DND-41 (cell line): ENCODE measurements at regions not wholly inside any gene's neighbourhood (a gene's known extent, or its start where the extent isn't known, plus 50 kb on each side); places are given as distances from the start of the nearest gene placed in this dataset.

Experiments used
- CTCF ChIP-seq: IDR thresholded peaks from 2 replicates; pipeline ENCODE4 v1.5.1; 2012; ENCODE audit warnings: borderline replicate concordance, low read length, moderate library complexity, mild to moderate bottlenecking; ENCODE audit not compliant: poor library complexity, severe bottlenecking; ENCODE audit errors: extremely low read depth
- EZH2 ChIP-seq: IDR thresholded peaks from 3 replicates; pipeline ENCODE4 v1.6.1; 2012; ENCODE audit warnings: borderline replicate concordance, low read depth, mild to moderate bottlenecking, moderate library complexity, low read length, inconsistent platforms; ENCODE audit not compliant: severe bottlenecking

DNA sequence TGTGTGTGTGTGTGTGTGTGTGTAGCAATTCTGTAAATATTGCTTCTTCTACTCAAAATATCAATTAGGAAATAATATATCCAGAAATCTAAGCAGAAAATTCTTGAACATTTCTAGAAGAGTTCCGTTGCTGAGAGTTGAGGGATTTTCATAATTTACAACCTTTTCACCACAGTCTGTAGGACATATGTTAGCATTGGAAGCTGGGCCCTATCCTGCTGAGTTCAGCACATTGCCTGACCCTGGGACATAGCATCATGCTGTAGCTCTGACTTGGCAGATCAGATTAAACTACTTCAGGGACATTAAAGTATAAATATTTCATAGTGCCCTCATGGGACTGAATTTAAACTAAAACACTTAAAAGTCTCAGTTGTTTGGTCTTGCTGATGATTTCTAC, 129.2 kb upstream of the KCNH7 start:
- TF ChIP-seq EZH2 (no peak), CTCF (no peak)
